ENCODE measurements at regions not wholly inside any gene's neighbourhood (a gene's known extent, or its start where the extent isn't known, plus 50 kb on each side); places are given as distances from the start of the nearest gene placed in this dataset.

GRCh38 chr7:118517275-118517674 is 292.8 kb downstream of the ANKRD7 start:
- DNase-seq (ENCODE audit: low spot score in 2 of 2), result no peak
- no peaks in the 10 kb centered on the region for H3K27me3 ChIP-seq
- no peak overlapping the region for H3K27ac ChIP-seq
- intact Hi-C loops (cut with DNase I; ENCODE audit: low total_unique reads), result no loop called here
- no peaks in the 10 kb centered on the region for H3K9me3 ChIP-seq
- H3K4me1 ChIP-seq, result no peaks in the 10 kb centered on the region
- TF ChIP-seq POLR2AphosphoS5 (IDR thresholded peaks at IDR 0.05), result no peak
- no peak for TF ChIP-seq POLR2A (IDR thresholded peaks at IDR 0.05)
- TF ChIP-seq CTCF (IDR thresholded peaks at IDR 0.05), result no peak
- H3K4me3 ChIP-seq, result no peak overlapping the region
- no peaks in the 10 kb centered on the region for H3K36me3 ChIP-seq

- no peak for TF ChIP-seq CTCF (IDR thresholded peaks at IDR 0.05)
- no peak for TF ChIP-seq POLR2A (IDR thresholded peaks at IDR 0.05)
- no peak for TF ChIP-seq POLR2AphosphoS5 (IDR thresholded peaks at IDR 0.05)
- no peaks in the 10 kb centered on the region for H3K9me3 ChIP-seq
- no peak overlapping the region for H3K4me3 ChIP-seq
- no peak overlapping the region for H3K27ac ChIP-seq
- DNase-seq (ENCODE audit: low spot score in 2 of 2), result no peak
- no peaks in the 10 kb centered on the region for H3K4me1 ChIP-seq
- no peaks in the 10 kb centered on the region for H3K36me3 ChIP-seq
- no peaks in the 10 kb centered on the region for H3K27me3 ChIP-seq
- intact Hi-C loops (cut with DNase I; ENCODE audit: low total_unique reads), result no loop called here
These were observed 300.5 kb downstream of the ANKRD7 start for GRCh38 chr7:118525020-118525419.

- Histone ChIP-seq H3K27ac (no peak overlapping the region), H3K4me1 (no peaks in the 10 kb centered on the region), H3K4me3 (no peak overlapping the region), H3K27me3 (no peaks in the 10 kb centered on the region), H3K36me3 (no peaks in the 10 kb centered on the region), H3K9me3 (no peaks in the 10 kb centered on the region)
- no peak for TF ChIP-seq POLR2A (IDR thresholded peaks at IDR 0.05)
- TF ChIP-seq POLR2AphosphoS5 (IDR thresholded peaks at IDR 0.05), result no peak
- no peak for TF ChIP-seq CTCF (IDR thresholded peaks at IDR 0.05)
- DNase-seq (ENCODE audit: low spot score in 2 of 2), result no peak
- intact Hi-C loops (cut with DNase I; ENCODE audit: low total_unique reads), result no loop called here
These were observed 307.1 kb downstream of the ANKRD7 start for GRCh38 chr7:118531566-118531965.

- TF ChIP-seq CTCF (IDR thresholded peaks at IDR 0.05), result no peak
- TF ChIP-seq POLR2A (IDR thresholded peaks at IDR 0.05), result no peak
- TF ChIP-seq POLR2AphosphoS5 (IDR thresholded peaks at IDR 0.05), result no peak
- Histone ChIP-seq H3K27ac (no peak overlapping the region), H3K4me1 (no peaks in the 10 kb centered on the region), H3K4me3 (no peak overlapping the region), H3K9me3 (peaks cover 3 to 25% of the 10 kb centered on the region in 2 donors), H3K36me3 (no peaks in the 10 kb centered on the region), H3K27me3 (no peaks in the 10 kb centered on the region)
- intact Hi-C loops (cut with DNase I; ENCODE audit: low total_unique reads), result no loop called here
- no peak for DNase-seq (ENCODE audit: low spot score in 2 of 2)
These were observed 334.7 kb downstream of the ANKRD7 start for GRCh38 chr7:118559207-118559606.

- H3K4me3 ChIP-seq, result no peak overlapping the region
- intact Hi-C loops (cut with DNase I; ENCODE audit: low total_unique reads), result no loop called here
- H3K9me3 ChIP-seq, result peaks cover 3 to 19% of the 10 kb centered on the region in 2 donors
- DNase-seq (ENCODE audit: low spot score in 2 of 2), result no peak
- H3K36me3 ChIP-seq, result no peaks in the 10 kb centered on the region
- H3K27ac ChIP-seq, result no peak overlapping the region
- TF ChIP-seq POLR2AphosphoS5 (IDR thresholded peaks at IDR 0.05) (no peak), CTCF (IDR thresholded peaks at IDR 0.05) (no peak), POLR2A (IDR thresholded peaks at IDR 0.05) (no peak)
- no peaks in the 10 kb centered on the region for H3K27me3 ChIP-seq
- no peaks in the 10 kb centered on the region for H3K4me1 ChIP-seq
These were observed 338.8 kb downstream of the ANKRD7 start for GRCh38 chr7:118563311-118563710.

Measured in breast epithelium (tissue), 4 donors.